Heart right ventricle (tissue), 16 donors: ENCODE measurements at regions not wholly inside any gene's neighbourhood (a gene's known extent, or its start where the extent isn't known, plus 50 kb on each side); places are given as distances from the start of the nearest gene placed in this dataset.

ENCODE experiments used
- ATAC-seq, 8 donors: fragments of 200-7000 bp; cut with Tn5 transposase; one replicate each; pipeline ENCODE4 v1.9.1; 2020; ENCODE audit warnings: mild to moderate bottlenecking in 8 of 8, moderate library complexity in 8 of 8, moderate number of reproducible peaks in 1 of 8
- DNase-seq, 2 donors: peaks; one replicate each; pipeline ENCODE4 v3.0.0-alpha.2; 2020
- H3K27ac ChIP-seq, 10 donors: fragments of 200-600 bp; sonication (generic) in 2 of 10; one replicate each; pipeline versions ENCODE4 v1.5.0 to v1.8.0; 2020 to 2022; ENCODE audit warnings: mild to moderate bottlenecking in 3 of 10
- H3K27me3 ChIP-seq, 7 donors: fragments of 200-600 bp; one replicate each; pipeline ENCODE4 v1.8.0; 2021 to 2022; ENCODE audit warnings: mild to moderate bottlenecking in 2 of 7
- H3K36me3 ChIP-seq, 9 donors: fragments of 200-600 bp; sonication (generic) in 1 of 9; one replicate each; pipeline versions ENCODE4 v1.5.0 to v1.8.0; 2020 to 2022; ENCODE audit warnings: mild to moderate bottlenecking in 2 of 9
- H3K4me1 ChIP-seq, 9 donors: fragments of 200-600 bp; sonication (generic) in 1 of 9; one replicate each; pipeline versions ENCODE4 v1.5.0 to v1.8.0; 2020 to 2022; ENCODE audit warnings: mild to moderate bottlenecking in 4 of 9
- H3K4me3 ChIP-seq, 10 donors: fragments of 200-600 bp; sonication (generic) in 2 of 10; one replicate each; pipeline versions ENCODE4 v1.5.0 to v1.8.0; 2020 to 2022; ENCODE audit warnings: mild to moderate bottlenecking in 7 of 10, moderate library complexity in 2 of 10
- H3K9me3 ChIP-seq, 11 donors: fragments of 200-600 bp in 10 of 11; sonication (generic) in 2 of 11; one replicate each; pipeline versions ENCODE4 v1.5.0 to v1.8.0; 2013 to 2022; ENCODE audit warnings: mild to moderate bottlenecking in 2 of 11, control low read depth in 1 of 11, moderate library complexity in 1 of 11
- CTCF ChIP-seq, 9 donors: fragments of 200-600 bp; sonication (generic) in 2 of 9; IDR thresholded peaks; one replicate each; pipeline versions ENCODE4 v1.5.0 to v1.8.0; 2021 to 2022; ENCODE audit warnings: antibody characterized with exemption in 9 of 9, mild to moderate bottlenecking in 5 of 9, moderate library complexity in 1 of 9
- WGBS, 2 donors: extraction: QIAGEN DNeasy Blood & Tissue Kit; methylation state at CpG; one replicate each; pipeline ENCODE4 v1.1.7; 2013; ENCODE audit warnings: inconsistent platforms in 1 of 2; 5-methylcytosine and 5-hydroxymethylcytosine counted together
- intact Hi-C, 10 donors: fragments of 100-400 bp; cut with DNase I; formaldehyde crosslinking; loops; one replicate each; pipeline versions ENCODE4 v1.11.1 to v1.14.2; 2022
- donor health status: Arrhythmogenic right ventricular cardiomyopathy.
- donor health status: ischemic (EF 13 %, LVEDD 7.1; RV severe dilation, severe dysfunction).
- donor health status: healthy with polysubstance abuse.
- donor health status: DM: no; HTN: yes; CAD: no.
- donor health status: DM: no; HTN: no; CAD: no.
- donor health status: ischemic (EF 25% LVEDD 6.9; RV normal size, moderate dysfunction).
- donor health status: ischemic (EF 25% LVEDD 5.7; RV mildly dilated, moderate dysfunction).
- donor health status: healthy.
- donor health status: DM: yes; HTN: yes; CAD: no.
- donor health status: Ischemic cardiomyopathy.
- donor health status: ischemic (EF 35%, LVEDD 5.7; RV mildly dilated, moderate dysfunction).
- donor health status: nonischemic (EF 11% LVEDD 7.7; RV severe dilation, severe dysfunction).
- donor health status: DM: yes; HTN: yes; CAD: no.
- donor health status: PGD.
- donor health status: ischemic (EF 29% LVEDD 5.4; RV normal size, mild dysfunction).
- donor health status: nonischemic (EF 23%, LVEDD 6.1; RV moderate dilation, normal function).

- no peak for TF ChIP-seq CTCF (IDR thresholded peaks at IDR 0.05)
- intact Hi-C loops = no loop called here
- H3K9me3 ChIP-seq = peaks cover 0 to 18% (median 0%) of the 10 kb centered on the region in 11 donors
Observed at GRCh38 chr10:60569681-60570080, 180.0 kb upstream of the ANK3 start.

GRCh38 chr10:60566096-60566495, 176.4 kb upstream of the ANK3 start:
- intact Hi-C loops = no loop called here
- Histone ChIP-seq H3K27ac (no peak overlapping the region), H3K9me3 (peaks cover 0 to 18% (median 0%) of the 10 kb centered on the region in 11 donors), H3K4me3 (no peak overlapping the region), H3K36me3 (no peaks in the 10 kb centered on the region), H3K4me1 (peaks cover 0 to 3% (median 0%) of the 10 kb centered on the region in 9 donors), H3K27me3 (no peaks in the 10 kb centered on the region)
- DNase-seq (no peak), ATAC-seq (no peak)
- no peak for TF ChIP-seq CTCF (IDR thresholded peaks at IDR 0.05)

More at GRCh38 chr10:60569681-60570080, 180.0 kb upstream of the ANK3 start:
- DNase-seq = no peak
- Histone ChIP-seq H3K27me3 (no peaks in the 10 kb centered on the region), H3K4me3 (no peak overlapping the region), H3K4me1 (peaks cover 0 to 13% (median 0%) of the 10 kb centered on the region in 9 donors), H3K27ac (no peak overlapping the region), H3K36me3 (no peaks in the 10 kb centered on the region)
- ATAC-seq = no peak

GRCh38 chr10:60565492-60565891, 175.8 kb upstream of the ANK3 start:
- no peak for TF ChIP-seq CTCF (IDR thresholded peaks at IDR 0.05)
- Histone ChIP-seq H3K36me3 (no peaks in the 10 kb centered on the region), H3K4me1 (peaks cover 0 to 9% (median 0%) of the 10 kb centered on the region in 9 donors), H3K9me3 (peaks cover 0 to 18% (median 0%) of the 10 kb centered on the region in 11 donors), H3K27me3 (no peaks in the 10 kb centered on the region), H3K27ac (no peak overlapping the region), H3K4me3 (no peak overlapping the region)
- intact Hi-C loops = no loop called here
- DNase-seq = no peak
- ATAC-seq = no peak
- WGBS, 2 donors = 74 to 76% methylated on average over 2 of the region's 2 CpGs

GRCh38 chr10:60564475-60564874, 174.8 kb upstream of the ANK3 start:
- Histone ChIP-seq H3K4me1 (peaks cover 0 to 10% (median 0%) of the 10 kb centered on the region in 9 donors), H3K9me3 (peaks cover 0 to 18% (median 0%) of the 10 kb centered on the region in 11 donors), H3K27me3 (no peaks in the 10 kb centered on the region), H3K36me3 (no peaks in the 10 kb centered on the region), H3K27ac (no peak overlapping the region), H3K4me3 (no peak overlapping the region)
- DNase-seq (no peak), ATAC-seq (no peak)
- TF ChIP-seq CTCF (IDR thresholded peaks at IDR 0.05) = no peak
- 83 to 85% methylated on average over 3 of the region's 3 CpGs for WGBS, 2 donors
- intact Hi-C loops = no loop called here
